ENCODE measurements at regions not wholly inside any gene's neighbourhood (a gene's known extent, or its start where the extent isn't known, plus 50 kb on each side); places are given as distances from the start of the nearest gene placed in this dataset.

DNA sequence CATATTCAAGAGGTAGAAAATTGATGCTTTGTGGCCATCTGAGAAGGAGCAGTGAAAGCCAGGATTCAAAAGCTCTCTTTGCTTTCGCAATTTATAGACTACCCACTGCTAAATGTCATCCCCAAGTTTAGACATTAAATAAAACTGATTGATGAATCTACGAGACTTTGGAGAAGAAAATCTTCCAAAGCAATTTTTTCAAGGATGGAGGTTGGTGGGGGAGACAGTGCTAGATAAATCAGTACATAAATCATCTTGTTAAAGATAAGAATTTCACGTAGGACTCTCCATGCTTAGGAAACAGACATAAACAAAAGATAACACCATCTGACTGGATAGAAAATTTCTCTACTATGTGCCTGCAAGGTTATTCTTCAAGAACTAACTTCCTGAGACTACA is 147.6 kb upstream of the TIAM1 start:
- ATAC-seq (no peak), DNase-seq (no peak)
- no peak overlapping the region for H3K27ac ChIP-seq
- no peaks in the 10 kb centered on the region for H3K27me3 ChIP-seq (ENCODE audit: low read depth)
- no peaks in the 10 kb centered on the region for H3K36me3 ChIP-seq
- no peak overlapping the region for H3K4me3 ChIP-seq
- H3K9me3 ChIP-seq: no peaks in the 10 kb centered on the region
- intact Hi-C loops (cut with DNase I): no loop called here
- TF ChIP-seq, protein P1, sequence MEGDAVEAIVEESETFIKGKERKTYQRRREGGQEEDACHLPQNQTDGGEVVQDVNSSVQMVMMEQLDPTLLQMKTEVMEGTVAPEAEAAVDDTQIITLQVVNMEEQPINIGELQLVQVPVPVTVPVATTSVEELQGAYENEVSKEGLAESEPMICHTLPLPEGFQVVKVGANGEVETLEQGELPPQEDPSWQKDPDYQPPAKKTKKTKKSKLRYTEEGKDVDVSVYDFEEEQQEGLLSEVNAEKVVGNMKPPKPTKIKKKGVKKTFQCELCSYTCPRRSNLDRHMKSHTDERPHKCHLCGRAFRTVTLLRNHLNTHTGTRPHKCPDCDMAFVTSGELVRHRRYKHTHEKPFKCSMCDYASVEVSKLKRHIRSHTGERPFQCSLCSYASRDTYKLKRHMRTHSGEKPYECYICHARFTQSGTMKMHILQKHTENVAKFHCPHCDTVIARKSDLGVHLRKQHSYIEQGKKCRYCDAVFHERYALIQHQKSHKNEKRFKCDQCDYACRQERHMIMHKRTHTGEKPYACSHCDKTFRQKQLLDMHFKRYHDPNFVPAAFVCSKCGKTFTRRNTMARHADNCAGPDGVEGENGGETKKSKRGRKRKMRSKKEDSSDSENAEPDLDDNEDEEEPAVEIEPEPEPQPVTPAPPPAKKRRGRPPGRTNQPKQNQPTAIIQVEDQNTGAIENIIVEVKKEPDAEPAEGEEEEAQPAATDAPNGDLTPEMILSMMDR (IDR thresholded peaks at IDR 0.05): no peak
- no peaks in the 10 kb centered on the region for H3K4me1 ChIP-seq

DNA sequence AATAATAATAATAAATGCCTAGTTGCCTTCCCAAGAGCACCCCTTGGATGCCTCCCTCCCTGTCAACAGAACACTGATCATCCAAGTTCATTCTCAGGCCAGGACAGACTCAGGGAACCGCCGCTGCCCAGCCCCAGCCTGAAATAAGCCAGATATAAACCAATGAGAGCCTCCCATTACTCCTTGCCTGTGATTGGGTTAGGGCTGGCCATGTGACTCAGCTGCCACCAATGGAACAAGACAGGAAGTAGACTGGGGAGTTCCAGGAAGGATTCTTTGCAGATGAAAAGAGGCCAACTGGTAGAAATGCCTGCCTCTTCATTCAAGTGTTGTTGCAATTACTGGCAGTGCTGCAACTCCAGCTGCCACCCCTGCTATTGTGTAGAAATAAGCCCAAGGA is 146.4 kb upstream of the TIAM1 start:
- DNase-seq (no peak), ATAC-seq (no peak)
- Histone ChIP-seq H3K27me3 (ENCODE audit: low read depth) (no peaks in the 10 kb centered on the region), H3K4me3 (no peak overlapping the region), H3K4me1 (no peaks in the 10 kb centered on the region), H3K9me3 (no peaks in the 10 kb centered on the region), H3K27ac (no peak overlapping the region), H3K36me3 (no peaks in the 10 kb centered on the region)
- TF ChIP-seq, protein P1 (IDR thresholded peaks at IDR 0.05): no peak
- intact Hi-C loops (cut with DNase I): no loop called here

DNA sequence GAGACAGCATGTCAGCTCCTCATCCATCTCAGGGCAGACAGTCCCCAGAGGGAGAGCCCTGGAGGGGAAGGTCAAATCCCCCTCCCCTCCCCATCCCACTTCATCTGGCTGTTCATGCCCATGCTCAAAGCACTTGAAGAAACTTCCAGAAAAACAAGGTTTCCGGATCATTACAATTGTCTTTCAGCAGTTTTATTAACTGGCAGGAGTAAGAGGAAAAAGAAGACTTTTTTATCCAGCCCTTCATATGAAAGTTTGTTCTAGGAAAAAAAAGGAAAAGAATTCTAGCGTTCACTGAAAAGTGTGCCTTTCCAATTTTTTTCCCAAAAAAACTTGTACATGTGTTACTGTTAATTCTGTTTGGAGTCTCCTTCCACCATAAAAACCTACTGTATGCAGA is 145.7 kb upstream of the TIAM1 start:
- no peaks in the 10 kb centered on the region for H3K36me3 ChIP-seq
- H3K9me3 ChIP-seq: no peaks in the 10 kb centered on the region
- no peak overlapping the region for H3K27ac ChIP-seq
- no peak overlapping the region for H3K4me3 ChIP-seq
- no peaks in the 10 kb centered on the region for H3K4me1 ChIP-seq
- no peak for ATAC-seq
- H3K27me3 ChIP-seq (ENCODE audit: low read depth): no peaks in the 10 kb centered on the region
- intact Hi-C loops (cut with DNase I): no loop called here
- no peak for DNase-seq
- TF ChIP-seq, protein P1 (IDR thresholded peaks at IDR 0.05): no peak

DNA sequence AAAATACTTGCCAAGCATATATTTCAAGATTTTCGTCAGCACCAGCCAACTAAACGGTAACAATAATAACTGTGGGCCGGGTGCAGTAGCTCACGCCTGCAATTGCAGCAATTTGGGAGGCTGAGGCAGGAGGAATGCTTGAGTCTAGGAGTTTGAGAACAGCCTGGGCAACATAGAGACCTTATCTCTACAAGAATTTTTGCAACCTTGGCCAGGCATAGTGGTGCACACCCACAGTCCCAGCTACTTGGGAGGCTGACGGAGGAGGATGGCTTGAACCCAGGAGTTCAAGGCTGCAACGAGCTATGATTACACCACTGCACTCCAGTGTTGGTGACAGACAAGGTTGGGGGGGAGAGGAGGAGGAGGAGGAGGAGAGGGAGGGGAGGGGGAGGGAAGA is 145.0 kb upstream of the TIAM1 start:
- Histone ChIP-seq H3K4me1 (no peaks in the 10 kb centered on the region), H3K27me3 (ENCODE audit: low read depth) (no peaks in the 10 kb centered on the region), H3K9me3 (no peaks in the 10 kb centered on the region), H3K36me3 (no peaks in the 10 kb centered on the region), H3K27ac (no peak overlapping the region), H3K4me3 (no peak overlapping the region)
- no peak for DNase-seq
- intact Hi-C loops (cut with DNase I): no loop called here
- ATAC-seq: no peak
- TF ChIP-seq, protein P1 (IDR thresholded peaks at IDR 0.05): no peak

DNA sequence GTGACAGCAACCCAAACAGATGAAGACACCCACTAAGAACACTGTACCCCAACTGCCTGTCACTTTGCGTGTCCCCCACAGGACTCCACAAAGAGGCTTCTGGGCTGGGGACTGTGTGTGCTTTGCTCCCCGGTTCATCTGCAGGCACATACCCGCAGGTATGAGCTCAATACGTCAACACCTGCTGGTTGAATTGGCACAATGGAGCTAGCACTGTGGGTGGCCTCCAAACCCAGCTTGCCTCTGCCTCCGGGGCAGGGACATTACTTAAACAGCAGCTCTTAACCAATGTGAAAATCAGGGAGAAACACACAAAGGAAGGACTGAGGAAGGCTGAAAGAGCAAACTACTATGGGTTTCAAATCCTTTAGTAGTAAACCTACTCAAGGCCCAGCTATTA is 140.2 kb upstream of the TIAM1 start:
- H3K9me3 ChIP-seq: peaks cover 12% of the 10 kb centered on the region
- ATAC-seq (no peak), DNase-seq (no peak)
- H3K4me3 ChIP-seq: no peak overlapping the region
- no peak overlapping the region for H3K27ac ChIP-seq
- H3K36me3 ChIP-seq: no peaks in the 10 kb centered on the region
- H3K27me3 ChIP-seq (ENCODE audit: low read depth): no peaks in the 10 kb centered on the region
- intact Hi-C loops (cut with DNase I): no loop called here
- H3K4me1 ChIP-seq: no peaks in the 10 kb centered on the region
- TF ChIP-seq, protein P1 (IDR thresholded peaks at IDR 0.05): no peak

DNA sequence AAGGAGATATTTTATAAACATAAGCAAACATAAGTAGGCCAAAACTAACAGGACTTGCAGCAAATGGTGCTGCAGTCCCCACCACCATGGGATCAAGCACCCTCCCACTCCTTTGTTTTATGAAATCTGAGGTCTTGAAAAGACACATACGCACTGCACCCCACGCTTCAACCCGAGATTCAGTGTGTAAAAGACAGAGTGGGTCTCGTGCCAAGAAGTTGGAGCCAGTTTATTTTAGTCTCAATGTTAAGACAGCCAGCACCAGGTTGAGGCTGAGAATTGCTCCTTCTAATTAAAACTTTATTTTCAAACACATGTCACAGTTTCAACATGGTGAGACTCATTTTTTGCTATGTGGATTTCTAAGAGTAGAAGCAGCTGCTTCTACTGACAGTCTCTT is 139.1 kb upstream of the TIAM1 start:
- no peaks in the 10 kb centered on the region for H3K4me1 ChIP-seq
- H3K27ac ChIP-seq: no peak overlapping the region
- no peak overlapping the region for H3K4me3 ChIP-seq
- H3K27me3 ChIP-seq (ENCODE audit: low read depth): no peaks in the 10 kb centered on the region
- intact Hi-C loops (cut with DNase I): no loop called here
- no peak for DNase-seq
- TF ChIP-seq, protein P1 (IDR thresholded peaks at IDR 0.05): no peak
- ATAC-seq: no peak
- no peaks in the 10 kb centered on the region for H3K36me3 ChIP-seq
- H3K9me3 ChIP-seq: peaks cover 12% of the 10 kb centered on the region
